Glutamatergic neuron (in vitro differentiated cells): ENCODE measurements at regions not wholly inside any gene's neighbourhood (a gene's known extent, or its start where the extent isn't known, plus 50 kb on each side); places are given as distances from the start of the nearest gene placed in this dataset.

Experiments
- DNase-seq: peaks from one replicate; pipeline ENCODE4 v3.0.0; 2022
- H3K27ac Mint-ChIP-seq: one replicate; pipeline ENCODE4 v1.8.0; 2020; ENCODE audit warnings: mild to moderate bottlenecking, mixed read lengths, inconsistent platforms; ENCODE audit not compliant: unreplicated experiment
- H3K27me3 Mint-ChIP-seq: one replicate; pipeline ENCODE4 v1.8.0; 2020; ENCODE audit warnings: mild to moderate bottlenecking, moderate library complexity, mixed read lengths, inconsistent platforms; ENCODE audit not compliant: unreplicated experiment
- H3K36me3 Mint-ChIP-seq: one replicate; pipeline ENCODE4 v1.8.0; 2020; ENCODE audit warnings: mild to moderate bottlenecking, mixed read lengths, inconsistent platforms; ENCODE audit not compliant: unreplicated experiment
- H3K4me1 Mint-ChIP-seq: one replicate; pipeline ENCODE4 v1.8.0; 2020; ENCODE audit warnings: mild to moderate bottlenecking, low read depth, mixed read lengths, inconsistent platforms; ENCODE audit not compliant: unreplicated experiment
- H3K4me3 Mint-ChIP-seq: one replicate; pipeline ENCODE4 v1.8.0; 2020; ENCODE audit warnings: mild to moderate bottlenecking, mixed read lengths, inconsistent platforms; ENCODE audit not compliant: unreplicated experiment
- H3K9me3 Mint-ChIP-seq: one replicate; pipeline ENCODE4 v1.8.0; 2020; ENCODE audit warnings: mild to moderate bottlenecking, moderate library complexity, mixed read lengths, inconsistent platforms; ENCODE audit not compliant: unreplicated experiment
- TF ChIP-seq, protein P1 (sequence below): fragments of 200-600 bp; sonication (generic); IDR thresholded peaks from one replicate; pipeline ENCODE4 v1.5.0; 2021; ENCODE audit not compliant: partially characterized antibody, unreplicated experiment

DNA sequence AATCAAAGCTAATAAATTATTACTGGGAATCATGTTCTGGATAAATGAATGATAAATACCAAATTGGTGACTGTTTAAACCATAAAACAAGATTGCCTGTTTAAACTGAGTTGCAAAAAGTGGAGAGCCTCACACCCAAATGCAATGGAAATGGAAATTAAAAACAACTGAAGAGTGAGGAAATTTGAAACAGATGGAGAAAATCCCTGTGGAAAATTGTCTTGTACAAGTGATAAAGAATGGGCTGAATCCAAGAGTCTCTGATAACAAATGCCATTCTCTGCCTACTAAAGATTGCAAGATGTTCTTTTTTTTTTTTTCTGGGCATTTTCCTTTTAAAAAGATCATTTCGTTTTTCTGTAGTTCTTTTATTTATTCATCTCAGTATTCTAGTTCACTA, 426.3 kb downstream of the NLGN4X start:
- Mint-ChIP-seq H3K27ac (no peak overlapping the region), H3K27me3 (no peaks in the 10 kb centered on the region)

DNA sequence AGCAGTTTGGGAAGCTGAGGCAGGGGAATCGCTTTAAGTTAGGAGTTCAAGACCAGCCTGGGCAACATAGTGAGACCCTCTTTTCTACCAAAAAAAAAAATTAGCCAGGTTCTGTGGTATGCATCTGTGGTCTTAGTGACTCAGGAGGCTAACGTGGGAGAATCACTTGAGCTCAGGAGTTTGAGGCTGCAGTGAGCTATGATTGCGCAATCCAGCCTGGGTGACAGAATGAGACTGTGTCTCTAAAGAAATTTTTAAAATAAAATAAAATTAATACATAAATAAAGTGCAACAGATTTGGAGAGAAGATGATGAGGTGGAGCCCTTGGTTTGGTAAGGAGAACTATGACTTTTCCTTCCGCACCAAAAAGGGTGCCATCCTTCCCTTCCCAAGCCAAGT, 436.9 kb downstream of the NLGN4X start:
- DNase-seq: no peak
- Mint-ChIP-seq H3K27ac (no peak overlapping the region), H3K4me3 (no peak overlapping the region), H3K4me1 (no peaks in the 10 kb centered on the region), H3K36me3 (no peaks in the 10 kb centered on the region), H3K27me3 (no peaks in the 10 kb centered on the region), H3K9me3 (no peaks in the 10 kb centered on the region)
- TF ChIP-seq, protein P1, sequence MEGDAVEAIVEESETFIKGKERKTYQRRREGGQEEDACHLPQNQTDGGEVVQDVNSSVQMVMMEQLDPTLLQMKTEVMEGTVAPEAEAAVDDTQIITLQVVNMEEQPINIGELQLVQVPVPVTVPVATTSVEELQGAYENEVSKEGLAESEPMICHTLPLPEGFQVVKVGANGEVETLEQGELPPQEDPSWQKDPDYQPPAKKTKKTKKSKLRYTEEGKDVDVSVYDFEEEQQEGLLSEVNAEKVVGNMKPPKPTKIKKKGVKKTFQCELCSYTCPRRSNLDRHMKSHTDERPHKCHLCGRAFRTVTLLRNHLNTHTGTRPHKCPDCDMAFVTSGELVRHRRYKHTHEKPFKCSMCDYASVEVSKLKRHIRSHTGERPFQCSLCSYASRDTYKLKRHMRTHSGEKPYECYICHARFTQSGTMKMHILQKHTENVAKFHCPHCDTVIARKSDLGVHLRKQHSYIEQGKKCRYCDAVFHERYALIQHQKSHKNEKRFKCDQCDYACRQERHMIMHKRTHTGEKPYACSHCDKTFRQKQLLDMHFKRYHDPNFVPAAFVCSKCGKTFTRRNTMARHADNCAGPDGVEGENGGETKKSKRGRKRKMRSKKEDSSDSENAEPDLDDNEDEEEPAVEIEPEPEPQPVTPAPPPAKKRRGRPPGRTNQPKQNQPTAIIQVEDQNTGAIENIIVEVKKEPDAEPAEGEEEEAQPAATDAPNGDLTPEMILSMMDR: no peak

More for the DNA sequence above, 426.3 kb downstream of the NLGN4X start:
- TF ChIP-seq, protein P1: no peak
- no peaks in the 10 kb centered on the region for H3K4me1 Mint-ChIP-seq
- H3K36me3 Mint-ChIP-seq: no peaks in the 10 kb centered on the region
- H3K4me3 Mint-ChIP-seq: no peak overlapping the region
- H3K9me3 Mint-ChIP-seq: no peaks in the 10 kb centered on the region
- DNase-seq: no peak

DNA sequence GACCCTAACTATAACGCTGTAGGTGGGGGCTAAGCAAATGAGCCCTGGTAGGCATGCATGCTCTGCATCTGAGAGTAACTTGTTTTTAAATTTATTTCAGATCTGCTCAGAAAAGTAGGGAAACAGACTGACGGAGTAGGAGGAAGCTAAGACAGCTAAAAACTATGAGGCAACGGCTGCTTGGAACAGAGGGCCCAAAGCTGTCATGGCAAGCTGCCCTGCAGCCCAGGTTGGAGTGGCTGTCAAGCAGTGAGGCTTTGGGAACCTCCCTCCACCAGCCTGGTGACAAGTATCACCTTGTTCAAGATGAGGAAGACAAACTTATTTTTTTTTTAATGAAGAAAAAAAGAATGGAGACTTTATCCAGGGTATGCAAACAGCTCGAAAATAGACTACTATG, 439.8 kb downstream of the NLGN4X start:
- no peak overlapping the region for H3K27ac Mint-ChIP-seq

DNA sequence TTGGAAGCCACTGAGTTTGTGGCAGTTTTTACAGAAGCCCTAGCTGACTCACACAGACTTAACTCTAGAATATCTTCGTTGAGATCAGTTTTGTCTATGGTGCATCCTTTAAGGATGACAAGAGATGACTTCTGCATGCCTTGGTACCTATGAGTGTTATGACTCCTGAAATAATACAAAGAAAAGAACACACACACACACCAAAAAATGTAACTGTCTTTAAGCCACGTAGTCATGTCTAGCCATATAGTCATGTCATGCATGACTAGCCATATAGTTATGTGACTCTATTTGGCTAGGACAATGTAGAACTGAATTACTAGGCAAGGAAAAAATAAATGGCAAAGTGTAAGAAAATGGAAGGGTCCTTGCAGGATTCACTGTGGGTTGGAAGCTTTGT, 447.8 kb downstream of the NLGN4X start:
- TF ChIP-seq, protein P1: no peak
- DNase-seq: no peak
- no peak overlapping the region for H3K27ac Mint-ChIP-seq
- no peaks in the 10 kb centered on the region for H3K36me3 Mint-ChIP-seq
- peaks cover 1% of the 10 kb centered on the region for H3K27me3 Mint-ChIP-seq
- H3K9me3 Mint-ChIP-seq: no peaks in the 10 kb centered on the region
- no peak overlapping the region for H3K4me3 Mint-ChIP-seq
- H3K4me1 Mint-ChIP-seq: no peaks in the 10 kb centered on the region

More for the DNA sequence above, 439.8 kb downstream of the NLGN4X start:
- no peak for DNase-seq
- H3K4me1 Mint-ChIP-seq: no peaks in the 10 kb centered on the region
- H3K27me3 Mint-ChIP-seq: no peaks in the 10 kb centered on the region
- H3K36me3 Mint-ChIP-seq: no peaks in the 10 kb centered on the region
- no peaks in the 10 kb centered on the region for H3K9me3 Mint-ChIP-seq
- no peak overlapping the region for H3K4me3 Mint-ChIP-seq
- TF ChIP-seq, protein P1: no peak

DNA sequence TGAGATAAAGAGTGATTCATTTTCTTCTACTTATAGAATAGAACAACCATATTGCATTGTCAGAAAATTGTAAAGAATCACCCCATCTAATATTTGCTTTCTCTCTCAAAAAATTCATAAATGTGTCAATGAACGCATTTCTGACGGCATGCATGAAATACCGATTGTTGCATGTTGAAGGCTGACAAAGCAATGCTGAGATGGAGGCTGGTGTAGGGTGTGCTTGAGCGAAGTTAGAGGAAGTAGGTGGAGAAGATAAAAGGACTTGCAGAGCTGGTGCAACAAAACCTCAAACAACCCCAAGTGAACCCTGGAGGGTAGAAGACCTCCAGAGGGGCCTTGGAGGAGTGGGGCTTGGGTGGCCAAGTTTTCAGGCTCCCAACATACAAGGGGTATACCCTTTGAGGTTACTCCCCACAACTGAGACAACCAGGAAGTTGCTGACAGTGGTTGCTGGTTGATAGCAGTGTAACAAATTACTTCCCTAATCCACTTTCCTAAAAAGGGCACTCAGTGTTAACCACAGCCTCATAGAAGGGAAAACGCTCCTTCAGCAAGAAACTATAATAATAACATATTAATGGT, 452.7 kb downstream of the NLGN4X start:
- Mint-ChIP-seq H3K4me3 (no peak overlapping the region), H3K4me1 (no peaks in the 10 kb centered on the region), H3K9me3 (no peaks in the 10 kb centered on the region), H3K27ac (no peak overlapping the region), H3K36me3 (no peaks in the 10 kb centered on the region), H3K27me3 (peaks cover 1% of the 10 kb centered on the region)
- no peak for DNase-seq
- TF ChIP-seq, protein P1: no peak
